ENCODE measurements at regions not wholly inside any gene's neighbourhood (a gene's known extent, or its start where the extent isn't known, plus 50 kb on each side); places are given as distances from the start of the nearest gene placed in this dataset.

GRCh38 chr20:58111310-58112016 is 117.0 kb downstream of the ANKRD60 start:
- DNase-seq (ENCODE audit: low spot score), result no peak

- DNase-seq (ENCODE audit: low spot score), result no peak
Measured at GRCh38 chr20:58109918-58110635, 118.4 kb downstream of the ANKRD60 start.

GRCh38 chr20:58109126-58109880 is 119.2 kb downstream of the ANKRD60 start:
- no peak for DNase-seq (ENCODE audit: low spot score)

GRCh38 chr20:58107533-58107932 is 120.9 kb downstream of the ANKRD60 start:
- DNase-seq (ENCODE audit: low spot score), result no peak

- DNase-seq (ENCODE audit: low spot score), result no peak
Measured at GRCh38 chr20:58106143-58106750, 122.2 kb downstream of the ANKRD60 start.

GRCh38 chr20:58103961-58104360 is 124.5 kb downstream of the ANKRD60 start:
- DNase-seq (ENCODE audit: low spot score), result no peak

GRCh38 chr20:58103517-58103904 is 124.9 kb downstream of the ANKRD60 start:
- DNase-seq (ENCODE audit: low spot score), result no peak

- DNase-seq (ENCODE audit: low spot score), result no peak
Measured at GRCh38 chr20:58102744-58103516, 125.5 kb downstream of the ANKRD60 start.

- no peak for DNase-seq (ENCODE audit: low spot score)
Measured at GRCh38 chr20:58102261-58102660, 126.2 kb downstream of the ANKRD60 start.

GRCh38 chr20:58100731-58101356 is 127.6 kb downstream of the ANKRD60 start:
- DNase-seq (ENCODE audit: low spot score), result no peak

GRCh38 chr20:58099956-58100730 is 128.3 kb downstream of the ANKRD60 start:
- DNase-seq (ENCODE audit: low spot score), result no peak

- no peak for DNase-seq (ENCODE audit: low spot score)
Measured at GRCh38 chr20:58099291-58099935, 129.0 kb downstream of the ANKRD60 start.

GRCh38 chr20:58098571-58098970 is 129.9 kb downstream of the ANKRD60 start:
- DNase-seq (ENCODE audit: low spot score), result no peak

- no peak for DNase-seq (ENCODE audit: low spot score)
Measured at GRCh38 chr20:58097943-58098342, 130.5 kb downstream of the ANKRD60 start.

- DNase-seq (ENCODE audit: low spot score), result no peak
Measured at GRCh38 chr20:58097429-58097828, 131.0 kb downstream of the ANKRD60 start.

- no peak for DNase-seq (ENCODE audit: low spot score)
Measured at GRCh38 chr20:58096880-58097423, 131.5 kb downstream of the ANKRD60 start.

GRCh38 chr20:58094698-58095097 is 133.8 kb downstream of the ANKRD60 start:
- no peak for DNase-seq (ENCODE audit: low spot score)

- no peak for DNase-seq (ENCODE audit: low spot score)
Measured at GRCh38 chr20:58094160-58094559, 134.3 kb downstream of the ANKRD60 start.

GRCh38 chr20:58092871-58093270 is 135.6 kb downstream of the ANKRD60 start:
- DNase-seq (ENCODE audit: low spot score), result no peak

GRCh38 chr20:58092353-58092752 is 136.1 kb downstream of the ANKRD60 start:
- no peak for DNase-seq (ENCODE audit: low spot score)
